CD4-positive, alpha-beta T cell (primary cell): ENCODE measurements at regions not wholly inside any gene's neighbourhood (a gene's known extent, or its start where the extent isn't known, plus 50 kb on each side); places are given as distances from the start of the nearest gene placed in this dataset.

ENCODE experiments used
- ATAC-seq: fragments of 200-7000 bp; cut with Tn5 transposase; one replicate; pipeline ENCODE4 v1.10.0; 2022; ENCODE audit warnings: mild to moderate bottlenecking; ENCODE audit not compliant: poor library complexity
- CTCF ChIA-PET: fragments of 350-600 bp; sonication (Branson Sonifier 250); formaldehyde crosslinking; loops from one replicate; lab custom pipeline; 2021; ENCODE audit warnings: antibody characterized with exemption, inconsistent platforms; lab: Charles Lee
- POLR2A ChIA-PET: fragments of 350-600 bp; sonication (Branson Sonifier 250); formaldehyde crosslinking; loops from one replicate; lab custom pipeline; 2021; ENCODE audit warnings: antibody characterized with exemption, inconsistent platforms; lab: Charles Lee
- DNase-seq, 14 experiments: peaks; one replicate each; pipeline ENCODE4 v3.0.0-alpha.2; 2013 to 2020; ENCODE audit warnings: mixed read lengths in 2 of 14
- H3K27ac ChIP-seq, 2 donors: one replicate each; pipeline versions ENCODE4 v1.5.1 to v1.7.0; 2013; ENCODE audit warnings: low read length in 2 of 2, low read depth in 1 of 2, mild to moderate bottlenecking in 1 of 2
- H3K27me3 ChIP-seq, 2 experiments: 1 replicate in 1 of 2; 2 replicates in 1 of 2; pipeline versions ENCODE4 v1.6.1 to v1.7.0; 2013; ENCODE audit warnings: low read length in 2 of 2, control low read depth in 1 of 2, mild to moderate bottlenecking in 1 of 2, moderate library complexity in 1 of 2; ENCODE audit not compliant: insufficient read depth in 2 of 2, control insufficient read depth in 1 of 2
- H3K36me3 ChIP-seq: one replicate; pipeline ENCODE4 v1.6.1; 2013; ENCODE audit warnings: low read length, control low read depth; ENCODE audit not compliant: insufficient read depth
- H3K4me1 ChIP-seq: one replicate; pipeline ENCODE4 v1.6.1; 2013; ENCODE audit warnings: low read length, control low read depth; ENCODE audit not compliant: insufficient read depth
- H3K4me3 ChIP-seq: one replicate; pipeline ENCODE4 v1.5.1; 2013; ENCODE audit warnings: mild to moderate bottlenecking, low read length, moderate library complexity
- H3K9me3 ChIP-seq, 2 experiments: 1 replicate in 1 of 2; 2 replicates in 1 of 2; pipeline versions ENCODE4 v1.6.1 to v1.7.0; 2013; ENCODE audit warnings: low read length in 2 of 2, mild to moderate bottlenecking in 2 of 2, control low read depth in 1 of 2, moderate library complexity in 1 of 2; ENCODE audit not compliant: control insufficient read depth in 1 of 2, insufficient read depth in 1 of 2
- H3K27ac Mint-ChIP-seq: one replicate; pipeline ENCODE4 v1.8.0; 2020; ENCODE audit warnings: mixed read lengths
- H3K27me3 Mint-ChIP-seq: one replicate; pipeline ENCODE4 v1.8.0; 2021; ENCODE audit warnings: mixed read lengths
- H3K36me3 Mint-ChIP-seq: one replicate; pipeline ENCODE4 v1.8.0; 2021; ENCODE audit warnings: low read depth, mixed read lengths
- H3K4me1 Mint-ChIP-seq: one replicate; pipeline ENCODE4 v1.8.0; 2021; ENCODE audit warnings: low read depth, mixed read lengths
- H3K4me3 Mint-ChIP-seq: one replicate; pipeline ENCODE4 v1.8.0; 2020; ENCODE audit warnings: mild to moderate bottlenecking, mixed read lengths
- H3K9me3 Mint-ChIP-seq: one replicate; pipeline ENCODE4 v1.8.0; 2020; ENCODE audit warnings: mixed read lengths
- intact Hi-C, 2 experiments: fragments of 100-400 bp; cut with DNase I in 1 of 2; cut with micrococcal nuclease in 1 of 2; formaldehyde crosslinking; loops; one replicate each; pipeline versions ENCODE4 v1.15.1 to v1.9.0; 2023 to 2025; cut with DNase I, micrococcal nuclease
- TF ChIP-seq, protein P1 (sequence below): fragments of 200-600 bp; IDR thresholded peaks from one replicate; pipeline ENCODE4 v1.8.0; 2022; ENCODE audit warnings: antibody characterized with exemption, mild to moderate bottlenecking

DNA sequence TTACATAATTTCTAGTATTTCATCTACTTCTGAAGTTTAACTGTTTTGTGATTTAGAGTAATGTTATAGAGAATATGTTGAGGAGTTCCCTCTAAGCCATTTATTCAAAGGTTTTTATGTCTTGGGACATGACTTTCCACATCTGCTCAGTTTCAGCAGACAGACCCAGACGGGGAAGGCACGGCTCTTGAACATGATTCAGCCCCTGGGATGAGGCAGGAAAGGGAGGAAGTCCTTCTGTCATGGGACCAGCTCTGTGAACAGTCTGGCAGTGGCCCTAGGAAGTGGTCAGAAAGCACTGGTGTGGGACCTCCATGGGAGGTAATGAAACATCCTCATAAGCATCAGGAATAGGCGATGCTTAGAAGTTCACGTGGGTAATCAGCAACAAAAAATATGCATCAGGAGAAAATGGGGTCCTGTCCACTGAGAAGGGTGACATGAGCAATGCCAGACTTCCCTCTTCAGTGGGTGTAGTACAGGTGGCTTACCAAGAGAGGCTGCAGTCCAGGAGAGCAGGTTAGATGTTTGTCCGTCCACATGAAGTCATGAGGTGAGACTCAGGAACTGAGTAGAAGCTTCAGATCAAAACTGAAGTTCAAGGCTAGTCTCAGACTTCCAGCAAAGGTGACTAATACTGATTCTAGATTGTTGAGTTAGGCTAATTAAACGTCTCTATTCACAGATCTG is 248.5 kb downstream of the IPO8 start:
- ChIA-PET POLR2A (no interaction called here), CTCF (no interaction called here)
- intact Hi-C loops, result no loop called here
- no peak for ATAC-seq
- H3K27ac Mint-ChIP-seq, result no peak overlapping the region
- Histone ChIP-seq H3K4me1 (no peaks in the 10 kb centered on the region), H3K27ac (no peak overlapping the region), H3K36me3 (no peaks in the 10 kb centered on the region), H3K27me3 (peaks cover 0 to 4% of the 10 kb centered on the region in 2 experiments), H3K9me3 (no peaks in the 10 kb centered on the region), H3K4me3 (no peak overlapping the region)
- no peak overlapping the region for H3K4me3 Mint-ChIP-seq
- H3K36me3 Mint-ChIP-seq, result no peaks in the 10 kb centered on the region
- H3K9me3 Mint-ChIP-seq, result peaks cover 10% of the 10 kb centered on the region
- TF ChIP-seq, protein P1, sequence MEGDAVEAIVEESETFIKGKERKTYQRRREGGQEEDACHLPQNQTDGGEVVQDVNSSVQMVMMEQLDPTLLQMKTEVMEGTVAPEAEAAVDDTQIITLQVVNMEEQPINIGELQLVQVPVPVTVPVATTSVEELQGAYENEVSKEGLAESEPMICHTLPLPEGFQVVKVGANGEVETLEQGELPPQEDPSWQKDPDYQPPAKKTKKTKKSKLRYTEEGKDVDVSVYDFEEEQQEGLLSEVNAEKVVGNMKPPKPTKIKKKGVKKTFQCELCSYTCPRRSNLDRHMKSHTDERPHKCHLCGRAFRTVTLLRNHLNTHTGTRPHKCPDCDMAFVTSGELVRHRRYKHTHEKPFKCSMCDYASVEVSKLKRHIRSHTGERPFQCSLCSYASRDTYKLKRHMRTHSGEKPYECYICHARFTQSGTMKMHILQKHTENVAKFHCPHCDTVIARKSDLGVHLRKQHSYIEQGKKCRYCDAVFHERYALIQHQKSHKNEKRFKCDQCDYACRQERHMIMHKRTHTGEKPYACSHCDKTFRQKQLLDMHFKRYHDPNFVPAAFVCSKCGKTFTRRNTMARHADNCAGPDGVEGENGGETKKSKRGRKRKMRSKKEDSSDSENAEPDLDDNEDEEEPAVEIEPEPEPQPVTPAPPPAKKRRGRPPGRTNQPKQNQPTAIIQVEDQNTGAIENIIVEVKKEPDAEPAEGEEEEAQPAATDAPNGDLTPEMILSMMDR, result no peak
- H3K4me1 Mint-ChIP-seq, result no peaks in the 10 kb centered on the region
- H3K27me3 Mint-ChIP-seq, result no peaks in the 10 kb centered on the region
- DNase-seq, result no peak

DNA sequence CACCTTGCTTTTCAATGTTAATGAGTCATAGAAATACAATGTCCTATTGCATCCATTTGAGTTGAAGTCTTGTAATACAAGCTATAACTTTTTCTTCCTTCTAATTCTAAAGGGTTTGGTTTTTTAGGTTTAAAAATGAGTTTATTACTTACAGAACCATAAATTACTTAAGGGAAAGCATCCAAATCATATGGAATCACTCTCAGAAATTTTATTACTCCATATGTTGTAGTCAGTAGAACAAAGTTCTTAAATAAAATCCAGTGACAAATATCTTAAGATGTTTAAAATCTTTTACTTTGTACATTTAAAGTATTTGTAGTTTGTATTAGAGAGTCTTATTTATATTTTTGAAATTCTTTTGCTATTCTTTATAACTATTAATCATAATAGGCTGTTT is 253.2 kb downstream of the IPO8 start:
- Histone ChIP-seq H3K27me3 (peaks cover 0 to 4% of the 10 kb centered on the region in 2 experiments), H3K36me3 (no peaks in the 10 kb centered on the region), H3K4me1 (no peaks in the 10 kb centered on the region), H3K9me3 (no peaks in the 10 kb centered on the region), H3K27ac (no peak overlapping the region), H3K4me3 (no peak overlapping the region)
- ATAC-seq (no peak), DNase-seq (no peak)
- Mint-ChIP-seq H3K36me3 (no peaks in the 10 kb centered on the region), H3K4me3 (no peak overlapping the region), H3K27me3 (no peaks in the 10 kb centered on the region), H3K27ac (no peak overlapping the region), H3K9me3 (no peaks in the 10 kb centered on the region), H3K4me1 (no peaks in the 10 kb centered on the region)
- intact Hi-C loops, result no loop called here
- TF ChIP-seq, protein P1, result no peak
- CTCF ChIA-PET, result no interaction called here
- POLR2A ChIA-PET, result no interaction called here

DNA sequence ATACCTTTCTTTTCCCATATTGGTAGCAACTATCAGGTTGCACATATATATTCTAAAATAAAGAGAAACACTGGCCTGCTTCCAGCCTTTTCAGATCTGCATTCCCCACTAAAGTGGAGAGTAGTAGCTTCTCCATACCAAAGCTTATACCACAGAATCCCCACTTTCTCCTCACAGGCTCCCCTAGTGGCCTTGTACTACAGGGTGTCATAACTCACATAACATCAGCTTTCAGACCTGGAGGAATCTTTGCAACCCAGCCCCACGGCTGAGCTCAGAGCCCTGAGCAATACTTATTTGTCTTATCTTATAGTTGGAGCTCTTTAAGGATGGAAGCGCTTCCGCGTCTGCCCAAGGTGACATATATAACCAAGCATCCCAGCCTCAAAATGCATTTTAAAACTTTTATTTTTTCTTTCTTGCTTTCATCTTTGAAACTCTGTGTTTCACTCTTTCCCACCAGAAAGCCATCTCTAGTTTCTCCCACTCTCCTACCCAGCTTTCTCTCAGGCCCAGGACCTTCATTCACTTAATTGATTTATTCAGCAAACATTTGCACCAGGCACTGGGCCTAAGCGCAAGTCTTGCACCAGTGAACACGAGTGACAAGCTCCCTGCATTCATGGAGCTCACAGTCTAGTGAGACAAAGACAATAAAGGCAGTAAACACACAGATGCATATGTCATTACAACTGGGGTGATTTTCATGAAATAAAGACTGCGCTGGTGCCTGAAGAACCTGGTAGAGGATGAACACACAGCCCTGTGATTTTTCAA is 254.7 kb downstream of the IPO8 start:
- POLR2A ChIA-PET, result interaction anchor here (0.6 kb wide), 1 partner anchor 68 kb away, joined by 3 read pairs; no protein-coding TSS in a partner anchor
- no peak overlapping the region for H3K27ac Mint-ChIP-seq

More for the DNA sequence above, 254.7 kb downstream of the IPO8 start:
- intact Hi-C loops, result no loop called here
- Histone ChIP-seq H3K9me3 (no peaks in the 10 kb centered on the region), H3K27ac (no peak overlapping the region), H3K4me3 (no peak overlapping the region), H3K36me3 (no peaks in the 10 kb centered on the region), H3K4me1 (no peaks in the 10 kb centered on the region), H3K27me3 (no peaks in the 10 kb centered on the region)
- H3K9me3 Mint-ChIP-seq, result peaks cover 5% of the 10 kb centered on the region
- H3K4me3 Mint-ChIP-seq, result no peak overlapping the region
- H3K27me3 Mint-ChIP-seq, result peaks cover 4% of the 10 kb centered on the region
- DNase-seq (no peak), ATAC-seq (no peak)
- H3K4me1 Mint-ChIP-seq, result no peaks in the 10 kb centered on the region
- TF ChIP-seq, protein P1, result no peak
- CTCF ChIA-PET, result no interaction called here
- H3K36me3 Mint-ChIP-seq, result no peaks in the 10 kb centered on the region
